HepG2 (cell line): ENCODE measurements at regions not wholly inside any gene's neighbourhood (a gene's known extent, or its start where the extent isn't known, plus 50 kb on each side); places are given as distances from the start of the nearest gene placed in this dataset.

Experiments used
- CTCF ChIP-seq: sonication (generic); formaldehyde crosslinking; IDR thresholded peaks from 2 replicates; pipeline ENCODE4 v1.5.0; 2020; ENCODE audit warnings: mild to moderate bottlenecking, missing genetic modification reagents, moderate library complexity
- FOSL1 ChIP-seq: sonication (generic); formaldehyde crosslinking; IDR thresholded peaks from 2 replicates; pipeline ENCODE4 v1.9.0; 2021; ENCODE audit warnings: missing genetic modification reagents, borderline replicate concordance
- MYC ChIP-seq: sonication (generic); formaldehyde crosslinking; IDR thresholded peaks from 2 replicates; pipeline ENCODE4 v1.9.0; 2021; ENCODE audit warnings: missing genetic modification reagents, borderline replicate concordance
- REPIN1 ChIP-seq: sonication (generic); formaldehyde crosslinking; IDR thresholded peaks from 2 replicates; pipeline ENCODE4 v1.8.0; 2022; ENCODE audit warnings: missing genetic modification reagents, low read depth, mild to moderate bottlenecking, borderline replicate concordance
- TFDP2 ChIP-seq: sonication (generic); formaldehyde crosslinking; IDR thresholded peaks from 2 replicates; pipeline ENCODE4 v1.4.0; 2020; ENCODE audit warnings: missing genetic modification reagents
- ZNF335 ChIP-seq: sonication (generic); formaldehyde crosslinking; IDR thresholded peaks from 2 replicates; pipeline ENCODE4 v1.4.0; 2020; ENCODE audit warnings: missing genetic modification reagents
- ZNF841 ChIP-seq: sonication (generic); formaldehyde crosslinking; IDR thresholded peaks from 2 replicates; pipeline ENCODE4 v1.8.1; 2023; ENCODE audit warnings: missing genetic modification reagents, borderline replicate concordance
- ZSCAN12 ChIP-seq: sonication (generic); formaldehyde crosslinking; IDR thresholded peaks from 2 replicates; pipeline ENCODE4 v1.9.0; 2021; ENCODE audit warnings: mild to moderate bottlenecking, missing genetic modification reagents
- ZSCAN22 ChIP-seq: sonication (generic); formaldehyde crosslinking; IDR thresholded peaks from 2 replicates; pipeline ENCODE4 v1.4.0; 2020; ENCODE audit warnings: mild to moderate bottlenecking, missing genetic modification reagents

DNA sequence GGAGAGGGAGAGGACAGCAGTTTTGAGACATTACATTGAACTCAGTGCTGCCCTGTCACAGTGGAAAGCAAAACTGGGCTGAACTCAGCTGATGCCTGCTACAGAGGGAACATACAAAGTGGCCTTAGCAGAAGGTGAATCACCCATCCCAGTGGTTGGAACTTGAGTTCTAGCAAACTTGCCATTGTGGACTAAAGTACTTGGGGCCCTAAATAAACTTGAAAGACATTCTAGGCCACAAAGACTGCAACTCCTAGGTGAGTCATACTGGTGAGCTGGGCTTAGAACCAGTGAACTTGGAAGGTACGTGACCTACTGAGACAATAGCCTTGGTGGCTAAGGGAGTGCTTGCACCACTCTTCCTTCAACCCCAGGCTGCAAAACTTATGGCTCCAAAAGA, 155.7 kb upstream of the RIOK2 start:
- TF ChIP-seq ZSCAN12 (CRISPR knock-in tag) = no peak
- no peak for TF ChIP-seq ZNF841 (CRISPR knock-in tag)
- TF ChIP-seq ZNF335 (CRISPR knock-in tag) = no peak
- TF ChIP-seq CTCF (CRISPR knock-in tag) = no peak
- no peak for TF ChIP-seq TFDP2 (CRISPR knock-in tag)
- no peak for TF ChIP-seq MYC (CRISPR knock-in tag)
- no peak for TF ChIP-seq REPIN1 (CRISPR knock-in tag)
- no peak for TF ChIP-seq ZSCAN22 (CRISPR knock-in tag)
- no peak for TF ChIP-seq FOSL1 (CRISPR knock-in tag)
